IPS DF 4.7 (cell line): ENCODE measurements at regions not wholly inside any gene's neighbourhood (a gene's known extent, or its start where the extent isn't known, plus 50 kb on each side); places are given as distances from the start of the nearest gene placed in this dataset.

ENCODE experiments used
- DNase-seq: peaks from one replicate; pipeline ENCODE4 v3.0.0-alpha.2; 2013; ENCODE audit warnings: low spot score; ENCODE audit errors: extremely low read depth

GRCh38 chr10:47104786-47105385, 193.7 kb downstream of the PTPN20 start:
- DNase-seq, result no peak

- no peak for DNase-seq
Observed at GRCh38 chr10:47107007-47107747, 192.8 kb upstream of the GDF10 start.

GRCh38 chr10:47109906-47110305, 190.1 kb upstream of the GDF10 start:
- no peak for DNase-seq

GRCh38 chr10:47111329-47111862, 188.6 kb upstream of the GDF10 start:
- DNase-seq, result no peak

GRCh38 chr10:47112612-47113011, 187.4 kb upstream of the GDF10 start:
- no peak for DNase-seq

- DNase-seq, result no peak
Observed at GRCh38 chr10:47113907-47114500, 186.0 kb upstream of the GDF10 start.

GRCh38 chr10:47114680-47115186, 185.3 kb upstream of the GDF10 start:
- no peak for DNase-seq

GRCh38 chr10:47115322-47115721, 184.7 kb upstream of the GDF10 start:
- no peak for DNase-seq

GRCh38 chr10:47116445-47116844, 183.6 kb upstream of the GDF10 start:
- DNase-seq, result no peak

GRCh38 chr10:47118326-47118725, 181.7 kb upstream of the GDF10 start:
- no peak for DNase-seq

- DNase-seq, result no peak
Observed at GRCh38 chr10:47121336-47121735, 178.7 kb upstream of the GDF10 start.

GRCh38 chr10:47123716-47124288, 176.2 kb upstream of the GDF10 start:
- no peak for DNase-seq

GRCh38 chr10:47127188-47127785, 172.7 kb upstream of the GDF10 start:
- no peak for DNase-seq

- no peak for DNase-seq
Observed at GRCh38 chr10:47130491-47130890, 169.5 kb upstream of the GDF10 start.

GRCh38 chr10:47133871-47134570, 166.0 kb upstream of the GDF10 start:
- no peak for DNase-seq

GRCh38 chr10:47136866-47137265, 163.1 kb upstream of the GDF10 start:
- no peak for DNase-seq

GRCh38 chr10:47137311-47137851, 162.6 kb upstream of the GDF10 start:
- DNase-seq, result no peak

- no peak for DNase-seq
Observed at GRCh38 chr10:47139121-47139520, 160.9 kb upstream of the GDF10 start.

- DNase-seq, result no peak
Observed at GRCh38 chr10:47140761-47141348, 159.1 kb upstream of the GDF10 start.

GRCh38 chr10:47141349-47141748, 158.6 kb upstream of the GDF10 start:
- DNase-seq, result no peak
